UCSD-AML1 (cell line): ENCODE measurements at regions not wholly inside any gene's neighbourhood (a gene's known extent, or its start where the extent isn't known, plus 50 kb on each side); places are given as distances from the start of the nearest gene placed in this dataset.

Experiments used
- DNase-seq: peaks from one replicate; lab custom pipeline; 2025; ENCODE audit not compliant: unreplicated experiment; lab: John Stamatoyannopoulos, UW

DNA sequence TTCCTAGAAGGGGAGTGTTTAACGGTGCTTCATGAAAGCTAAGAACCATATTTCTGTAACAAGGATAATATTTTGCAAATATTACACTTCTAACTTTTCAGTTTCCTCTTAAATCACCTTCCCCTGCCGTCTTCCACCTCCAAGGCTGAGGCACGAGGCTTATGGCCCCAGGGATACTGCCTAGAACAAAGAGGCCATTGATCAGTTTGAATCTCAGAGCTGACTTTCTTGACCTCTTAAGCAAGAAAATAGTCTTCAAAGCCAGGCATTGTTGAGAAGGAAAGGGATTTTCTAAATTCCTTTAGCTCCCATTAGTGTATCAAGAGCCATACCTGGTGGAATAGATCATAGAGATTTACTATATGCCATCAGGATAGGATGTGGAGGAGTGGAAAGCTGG lies 566.2 kb downstream of the BNC2 start:
- DNase-seq, result no peak

DNA sequence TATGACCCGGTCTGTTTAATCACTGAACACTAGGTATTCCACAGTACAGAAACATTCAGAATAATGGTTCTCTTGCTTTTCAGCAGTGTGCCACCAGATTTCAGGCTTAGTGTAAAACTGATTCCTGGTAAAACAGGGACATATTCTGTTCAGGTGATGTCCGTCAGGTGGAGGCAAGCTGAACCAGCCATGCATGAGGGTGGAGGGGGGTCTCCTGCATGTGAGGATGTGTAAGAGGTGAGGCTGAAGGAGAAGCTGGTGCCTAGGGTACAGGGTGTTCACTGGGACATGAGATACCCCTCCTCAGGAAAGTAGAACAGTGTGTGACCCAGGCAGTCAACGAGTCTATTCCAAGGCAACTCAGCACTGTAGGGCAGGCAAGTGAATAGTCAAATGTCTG lies 563.9 kb downstream of the BNC2 start:
- DNase-seq, result no peak

DNA sequence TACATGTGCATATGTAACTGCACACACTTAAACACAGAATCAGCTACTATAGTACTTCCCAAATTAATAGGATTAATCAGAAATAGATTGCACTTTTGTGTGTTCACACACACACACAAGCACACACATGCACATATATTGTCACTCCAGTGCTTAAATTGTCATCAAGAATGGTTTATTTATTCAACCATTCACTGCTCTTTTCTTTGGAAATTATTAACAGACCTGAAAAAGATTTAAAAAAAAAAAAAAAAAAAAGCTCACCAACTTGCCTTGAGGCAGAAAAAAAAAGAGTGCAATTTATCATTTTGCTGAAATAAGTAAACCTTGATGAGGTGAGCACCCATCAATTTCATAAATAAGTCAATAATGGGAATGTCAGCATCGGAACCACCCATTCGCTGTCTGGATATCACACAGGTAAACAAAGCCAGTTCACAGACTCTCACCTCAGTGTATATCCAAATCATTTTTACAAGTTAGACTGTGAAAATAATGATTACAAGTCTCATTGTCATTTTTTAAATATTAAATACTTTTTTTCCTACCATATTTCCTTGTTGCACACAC lies 562.8 kb downstream of the BNC2 start:
- DNase-seq, result no peak

GRCh38 chr9:16308645-16309044 lies 561.8 kb downstream of the BNC2 start:
- no peak for DNase-seq

DNA sequence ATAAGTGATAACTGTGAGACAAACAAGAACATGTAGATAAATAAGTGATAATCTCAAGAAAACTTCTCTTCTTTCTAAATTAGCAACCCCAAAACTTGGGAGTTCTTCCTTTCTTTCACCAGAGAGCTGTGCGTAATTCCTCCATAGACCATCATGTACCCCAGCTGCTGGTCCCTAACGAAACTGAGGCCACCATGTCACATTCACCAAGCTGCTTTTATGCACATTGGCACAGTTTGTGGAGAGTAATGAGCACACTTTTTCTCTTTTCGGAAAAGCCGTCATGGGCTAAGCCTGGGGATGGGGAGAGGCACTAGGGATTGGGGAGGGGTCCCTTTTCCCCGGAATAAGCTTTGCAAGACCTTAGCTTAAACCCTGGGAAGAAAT lies 561.4 kb downstream of the BNC2 start:
- no peak for DNase-seq

DNA sequence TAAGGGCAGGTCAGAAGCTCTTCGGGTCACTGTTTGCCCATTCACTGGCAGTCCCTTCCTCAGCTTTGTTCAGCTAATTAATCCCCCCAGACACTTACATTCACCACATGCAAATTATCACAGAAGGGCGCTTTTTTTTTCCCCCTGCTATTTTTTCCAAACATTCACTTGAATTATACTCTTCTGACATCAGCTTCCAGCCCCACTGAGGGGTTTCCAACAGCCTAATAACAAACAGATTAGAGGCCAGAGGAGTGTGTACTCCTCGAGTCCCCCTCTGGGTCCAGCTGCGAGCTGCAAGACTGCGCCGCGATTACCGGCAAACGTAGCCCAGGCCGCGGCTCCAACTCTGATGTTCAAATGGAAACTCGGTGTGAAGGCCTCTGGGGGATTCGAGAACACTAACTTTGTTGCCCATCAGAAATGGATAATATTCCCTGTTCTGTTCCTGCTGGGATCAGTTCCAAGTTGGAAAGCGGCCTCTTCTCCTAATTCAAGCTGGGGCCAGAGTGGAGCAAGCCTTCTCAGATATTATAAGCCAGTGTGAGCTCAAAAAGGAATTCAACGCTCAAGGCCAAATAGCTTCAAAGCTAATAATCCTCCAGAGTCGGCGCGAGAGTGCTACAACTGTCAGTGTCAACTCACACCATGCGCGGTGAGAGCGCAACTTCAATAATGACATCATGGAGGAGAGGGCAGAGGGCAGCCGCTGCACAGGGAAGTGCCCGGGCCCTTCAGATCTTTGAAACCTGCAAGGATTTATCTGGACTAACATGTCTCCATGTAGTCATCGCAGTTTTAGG lies 560.8 kb downstream of the BNC2 start:
- DNase-seq, result no peak

- DNase-seq, result no peak
Measured at GRCh38 chr9:16310278-16311110, 560.0 kb downstream of the BNC2 start.

DNA sequence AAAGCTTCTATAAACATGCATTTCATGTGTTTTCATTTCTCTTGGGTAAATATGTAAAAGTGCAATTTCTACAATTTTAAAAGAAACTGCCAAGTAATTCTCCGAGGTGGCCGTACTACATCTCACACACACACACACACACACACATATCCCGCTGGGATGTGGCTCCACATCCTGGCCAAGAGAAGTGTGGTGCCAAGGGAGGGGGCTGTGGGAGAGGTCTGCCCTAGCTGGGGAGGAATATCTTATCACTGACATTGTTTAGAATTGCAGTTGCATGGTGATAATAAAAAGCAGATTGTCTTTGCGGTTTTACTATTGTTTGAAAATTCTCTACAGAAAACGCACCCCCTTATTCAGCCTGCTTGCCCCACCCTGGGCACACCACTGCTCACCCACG lies 558.4 kb downstream of the BNC2 start:
- no peak for DNase-seq

GRCh38 chr9:16312962-16313546 lies 557.4 kb downstream of the BNC2 start:
- no peak for DNase-seq

DNA sequence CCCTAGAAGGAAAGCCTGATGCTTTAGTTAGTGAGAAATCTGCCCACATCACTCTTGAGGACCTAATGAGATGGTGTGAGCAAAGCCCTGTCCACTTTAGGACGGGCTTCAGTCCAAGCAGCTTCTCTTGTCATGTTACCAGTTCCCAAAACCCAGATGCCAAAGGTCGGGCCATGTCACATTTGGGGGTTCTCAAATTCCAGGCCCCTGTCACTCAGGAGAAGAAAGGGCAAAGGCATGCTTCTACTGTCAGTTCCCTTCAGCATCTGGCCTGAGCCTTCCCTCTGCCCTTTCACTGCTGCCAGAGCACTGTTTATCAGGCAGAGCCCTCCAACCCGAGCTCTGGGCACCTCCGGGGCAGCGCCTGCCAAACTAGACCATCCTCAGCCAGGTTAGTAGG lies 556.0 kb downstream of the BNC2 start:
- DNase-seq, result no peak

GRCh38 chr9:16315720-16316119 lies 554.8 kb downstream of the BNC2 start:
- no peak for DNase-seq

DNA sequence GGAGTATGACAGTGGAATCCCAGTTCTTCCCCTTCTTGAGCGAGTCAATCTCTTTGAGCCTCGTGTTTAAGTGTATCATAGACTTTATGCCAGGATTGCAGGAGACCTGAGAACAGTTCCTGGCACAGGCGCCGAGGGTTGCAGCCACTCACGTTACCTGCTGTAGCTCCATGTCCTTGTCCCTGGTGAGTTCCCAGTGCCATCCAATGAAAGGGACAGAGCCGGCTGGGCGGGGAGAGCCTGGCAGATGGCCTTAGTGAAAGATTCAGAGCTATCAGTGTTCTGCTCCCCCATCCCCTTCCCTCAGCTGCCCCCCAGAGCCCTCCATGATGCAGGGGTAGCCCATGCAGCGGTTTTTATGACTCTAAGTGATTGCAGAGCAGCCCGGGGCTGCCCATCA lies 554.0 kb downstream of the BNC2 start:
- DNase-seq, result no peak

DNA sequence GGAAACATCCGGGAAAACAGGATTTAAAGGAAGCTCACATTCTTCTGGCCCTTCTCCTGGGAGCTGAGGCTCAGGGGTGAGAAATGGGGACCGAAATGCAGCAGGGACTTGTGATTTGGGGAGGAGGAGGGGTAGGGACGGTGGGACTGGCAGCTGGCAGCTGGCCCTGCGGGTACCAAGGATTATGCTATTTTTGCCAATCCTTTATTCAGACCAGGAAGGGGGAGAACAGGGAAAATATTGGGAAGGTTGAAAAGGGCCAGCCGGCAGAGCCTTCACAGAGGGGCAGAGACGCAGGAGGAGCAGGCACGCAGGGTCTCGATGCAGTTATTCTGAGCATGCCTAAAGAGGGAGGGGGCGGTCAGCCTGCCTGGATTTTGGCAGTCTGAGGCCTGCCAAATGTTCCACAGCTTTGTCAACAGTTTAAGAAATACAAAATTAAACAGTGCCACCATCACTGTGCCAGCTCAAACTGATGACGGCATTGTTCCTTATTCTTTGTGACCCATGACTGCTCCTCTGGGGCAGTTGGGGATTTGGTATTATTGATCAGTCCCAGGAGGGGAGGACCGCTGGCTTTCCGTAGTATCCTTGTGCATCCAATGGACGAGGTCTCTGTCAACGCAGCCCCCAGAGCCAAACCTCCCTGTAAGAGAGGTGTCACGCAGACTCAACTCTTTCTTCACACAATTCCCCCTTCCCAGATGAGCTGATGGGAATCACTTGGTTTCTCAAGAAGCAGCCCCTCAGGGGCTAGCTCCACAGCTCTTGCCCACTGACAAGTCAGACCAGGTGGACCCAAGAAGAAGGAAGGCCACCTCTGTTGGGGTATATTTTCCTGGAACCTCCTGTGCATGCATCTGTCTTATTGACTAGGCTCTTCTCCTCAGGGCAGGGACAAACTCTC lies 553.3 kb downstream of the BNC2 start:
- no peak for DNase-seq

- DNase-seq, result no peak
Measured at GRCh38 chr9:16318516-16319060, 551.9 kb downstream of the BNC2 start.

DNA sequence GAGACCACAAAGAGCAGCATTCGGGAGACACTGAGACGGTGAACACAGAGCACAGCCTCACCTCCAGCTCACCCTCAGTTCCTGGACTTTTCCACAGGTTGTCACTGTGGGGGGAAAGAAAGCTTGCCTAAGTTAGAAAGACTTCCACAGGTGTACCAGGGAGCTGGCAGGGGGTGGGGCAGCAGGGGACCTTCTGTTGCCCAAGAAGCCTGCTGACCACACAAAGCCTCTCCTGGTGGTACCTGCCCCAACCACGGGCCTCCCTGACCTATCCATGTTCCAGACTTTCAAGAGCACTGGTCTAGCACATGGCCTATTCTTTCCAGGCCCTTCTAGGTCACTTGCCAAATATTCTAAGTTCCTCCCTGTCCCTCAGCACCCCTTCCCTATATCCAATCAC lies 550.8 kb downstream of the BNC2 start:
- no peak for DNase-seq

DNA sequence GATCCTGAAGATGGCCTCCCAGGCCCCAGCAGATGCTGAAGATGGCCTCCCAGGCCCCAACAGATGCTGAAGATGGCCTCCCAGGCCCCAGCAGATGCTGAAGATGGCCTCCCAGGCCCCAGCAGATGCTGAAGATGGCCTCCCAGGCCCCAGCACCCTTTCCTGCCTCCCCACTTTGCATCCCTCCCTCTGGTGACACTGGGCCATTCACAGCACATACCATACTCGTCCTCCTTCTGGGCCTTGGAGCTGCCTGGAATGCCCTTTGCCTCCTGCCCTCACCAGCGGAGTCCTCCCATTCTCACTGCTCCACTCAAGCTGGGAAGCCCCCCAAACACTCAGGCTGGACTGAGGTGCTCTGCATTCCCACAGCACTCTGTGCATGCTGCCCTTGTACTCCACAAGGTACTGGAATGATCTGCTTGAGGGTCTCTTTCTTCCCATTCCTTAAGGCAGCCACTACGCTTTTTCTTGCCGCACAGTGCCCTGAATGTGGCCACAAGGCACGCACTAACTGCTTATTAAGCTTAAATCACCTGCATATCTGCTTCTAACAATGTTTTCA lies 550.0 kb downstream of the BNC2 start:
- DNase-seq, result no peak

DNA sequence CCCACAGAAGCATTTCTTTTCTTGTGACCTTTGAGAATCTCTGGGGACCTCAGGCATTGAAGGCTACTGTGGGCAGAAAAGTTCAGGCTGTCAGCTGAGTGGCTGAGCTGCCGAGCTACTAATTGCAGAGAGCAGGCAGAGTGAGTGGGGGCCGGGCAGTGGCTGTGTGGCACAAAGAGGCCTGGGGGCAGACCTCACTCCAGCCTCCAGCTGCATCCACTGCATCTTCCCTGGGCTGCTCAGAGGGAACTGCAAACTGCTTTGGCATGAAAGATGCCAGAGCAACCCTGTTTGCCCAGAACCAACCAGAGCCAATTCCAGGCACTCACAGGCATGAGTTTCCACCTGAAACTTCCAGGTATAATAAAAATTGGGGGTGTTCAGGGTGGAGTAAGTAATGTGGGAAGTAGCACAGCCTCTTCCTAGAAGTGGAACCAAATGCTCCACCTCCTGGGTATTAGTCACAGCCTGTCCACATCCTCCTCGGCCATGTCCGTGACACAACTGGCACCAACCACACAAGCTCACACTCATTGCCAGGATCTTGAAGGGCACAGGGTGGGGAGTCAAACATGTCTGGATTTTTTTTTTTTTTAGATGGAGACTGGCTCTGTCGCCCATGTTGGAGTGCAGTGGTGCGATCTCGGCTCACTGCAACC lies 548.9 kb downstream of the BNC2 start:
- peak; percentile 42 for DNase-seq

DNA sequence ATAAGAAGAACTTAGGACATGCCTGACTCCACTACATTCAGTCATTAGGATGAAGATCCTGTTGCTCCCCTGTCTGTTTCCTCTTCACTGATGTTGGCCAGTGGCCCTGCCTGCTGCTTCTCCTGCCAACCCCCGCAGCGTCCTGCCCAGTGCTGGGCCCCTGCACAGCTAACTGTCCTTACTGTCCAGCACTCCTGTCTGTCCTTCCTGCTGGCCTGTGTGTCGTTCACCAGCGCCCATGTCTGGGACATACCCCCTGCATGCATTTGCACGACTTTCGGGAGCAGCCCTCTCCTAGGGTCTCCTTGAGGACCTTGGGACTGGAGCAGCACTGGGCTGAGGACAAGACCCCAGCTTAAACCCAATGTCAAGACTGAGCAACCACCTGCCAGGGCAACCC lies 547.6 kb downstream of the BNC2 start:
- no peak for DNase-seq

- DNase-seq, result no peak
Measured at GRCh38 chr9:16325966-16326365, 544.5 kb downstream of the BNC2 start.

- DNase-seq, result no peak
Measured at GRCh38 chr9:16328349-16328748, 542.1 kb downstream of the BNC2 start.
